LNCAP (cell line): ENCODE measurements at regions not wholly inside any gene's neighbourhood (a gene's known extent, or its start where the extent isn't known, plus 50 kb on each side); places are given as distances from the start of the nearest gene placed in this dataset.

ENCODE experiments used
- TF ChIP-seq, protein P1 (sequence below): fragments of 450-650 bp; IDR thresholded peaks from 2 replicates; pipeline ENCODE4 v1.5.1; 2017; ENCODE audit warnings: mild to moderate bottlenecking

DNA sequence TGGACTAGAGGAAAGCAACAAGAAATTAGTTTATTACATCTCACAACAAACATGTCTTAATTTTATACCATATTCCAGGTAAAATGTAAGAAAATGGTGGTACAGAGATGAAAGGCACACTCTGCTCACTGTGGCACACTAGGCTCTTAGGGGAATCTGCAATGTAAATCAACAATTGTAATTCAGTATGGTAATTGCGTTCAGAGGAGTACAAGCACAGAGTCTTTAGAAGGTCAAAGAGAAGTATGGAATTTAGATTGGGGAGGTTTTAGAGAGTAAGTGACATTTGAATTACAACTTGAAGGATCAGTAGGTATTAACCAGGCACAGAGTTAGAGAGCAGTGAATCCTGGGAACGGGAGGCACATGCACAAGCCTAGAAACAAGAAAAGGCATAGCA is 694.0 kb upstream of the USP15 start:
- TF ChIP-seq, protein P1, sequence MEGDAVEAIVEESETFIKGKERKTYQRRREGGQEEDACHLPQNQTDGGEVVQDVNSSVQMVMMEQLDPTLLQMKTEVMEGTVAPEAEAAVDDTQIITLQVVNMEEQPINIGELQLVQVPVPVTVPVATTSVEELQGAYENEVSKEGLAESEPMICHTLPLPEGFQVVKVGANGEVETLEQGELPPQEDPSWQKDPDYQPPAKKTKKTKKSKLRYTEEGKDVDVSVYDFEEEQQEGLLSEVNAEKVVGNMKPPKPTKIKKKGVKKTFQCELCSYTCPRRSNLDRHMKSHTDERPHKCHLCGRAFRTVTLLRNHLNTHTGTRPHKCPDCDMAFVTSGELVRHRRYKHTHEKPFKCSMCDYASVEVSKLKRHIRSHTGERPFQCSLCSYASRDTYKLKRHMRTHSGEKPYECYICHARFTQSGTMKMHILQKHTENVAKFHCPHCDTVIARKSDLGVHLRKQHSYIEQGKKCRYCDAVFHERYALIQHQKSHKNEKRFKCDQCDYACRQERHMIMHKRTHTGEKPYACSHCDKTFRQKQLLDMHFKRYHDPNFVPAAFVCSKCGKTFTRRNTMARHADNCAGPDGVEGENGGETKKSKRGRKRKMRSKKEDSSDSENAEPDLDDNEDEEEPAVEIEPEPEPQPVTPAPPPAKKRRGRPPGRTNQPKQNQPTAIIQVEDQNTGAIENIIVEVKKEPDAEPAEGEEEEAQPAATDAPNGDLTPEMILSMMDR: no peak

DNA sequence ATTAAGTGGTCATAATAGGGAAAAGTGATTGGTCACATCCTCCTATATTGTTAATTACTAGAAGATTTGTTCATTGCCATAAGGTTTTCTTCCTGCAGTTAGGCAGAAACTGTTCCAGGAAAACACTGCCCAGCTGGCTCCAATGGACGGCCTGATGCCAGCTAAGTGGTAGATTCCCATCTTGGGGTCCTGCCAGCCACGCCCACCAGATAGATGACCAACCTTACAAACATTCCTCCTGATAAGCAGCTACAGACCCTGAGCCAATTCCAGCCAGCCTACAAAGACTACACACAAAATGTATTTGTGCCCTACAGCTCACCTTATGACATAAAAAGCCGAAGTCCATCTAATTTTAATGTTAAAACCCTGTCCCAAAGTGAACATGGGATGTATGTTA is 685.9 kb upstream of the USP15 start:
- TF ChIP-seq, protein P1: no peak

DNA sequence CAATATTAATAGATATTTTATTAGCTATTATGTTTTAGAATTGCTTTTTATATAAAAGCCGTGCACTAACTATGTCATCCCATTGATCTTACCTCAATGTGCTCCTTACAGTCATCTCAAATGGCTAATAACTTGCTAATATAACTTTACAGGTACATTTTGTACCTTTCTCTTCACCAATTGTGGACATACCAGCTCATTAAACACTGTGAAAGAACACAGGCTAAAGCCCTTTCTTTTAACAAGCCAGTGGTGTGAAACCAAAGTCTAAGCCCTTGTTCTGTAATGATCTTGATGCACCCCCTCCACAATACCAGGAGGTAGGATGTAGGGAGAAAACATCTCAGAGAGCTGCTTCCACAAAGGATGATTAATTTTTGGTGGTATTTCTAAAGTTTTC is 675.3 kb upstream of the USP15 start:
- TF ChIP-seq, protein P1: no peak

DNA sequence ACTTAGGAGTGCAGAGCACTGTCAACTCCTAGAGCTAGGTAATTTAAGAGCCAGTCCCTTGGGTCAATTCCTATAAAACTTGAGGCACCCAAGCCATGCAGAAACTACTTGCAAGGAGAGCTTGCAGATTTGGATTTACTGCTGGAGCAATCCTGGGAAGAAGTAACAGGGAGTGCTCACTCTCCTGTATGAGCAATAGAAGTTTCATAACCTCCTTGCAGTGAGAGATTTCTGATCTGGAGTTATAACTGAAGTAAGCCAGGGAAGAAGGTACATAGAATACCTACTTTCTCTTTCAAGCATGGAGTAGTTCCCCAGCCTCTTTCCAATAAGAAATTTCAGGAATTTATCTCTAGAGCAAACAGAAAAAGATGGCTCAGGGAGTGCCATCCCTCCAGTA is 650.1 kb upstream of the USP15 start:
- TF ChIP-seq, protein P1: no peak

DNA sequence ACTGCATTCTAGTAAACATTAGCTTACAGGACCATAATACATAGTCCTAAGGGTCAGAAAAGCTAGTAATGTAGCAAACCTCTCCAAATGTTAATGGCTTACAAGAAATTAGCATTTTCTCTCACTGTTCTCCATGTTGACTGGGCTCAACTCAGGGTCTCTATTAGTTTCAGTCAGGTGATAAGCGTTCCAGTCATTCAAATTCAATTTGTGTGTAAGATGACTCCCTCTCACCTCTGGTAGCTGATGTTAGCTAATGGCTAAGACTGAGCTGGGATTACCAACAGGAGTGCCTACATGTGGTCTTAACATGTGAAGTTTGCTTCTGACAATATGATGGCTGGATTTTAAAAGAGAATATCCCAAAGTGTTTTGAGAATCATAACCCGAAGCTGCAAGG is 630.5 kb upstream of the USP15 start:
- TF ChIP-seq, protein P1: no peak

DNA sequence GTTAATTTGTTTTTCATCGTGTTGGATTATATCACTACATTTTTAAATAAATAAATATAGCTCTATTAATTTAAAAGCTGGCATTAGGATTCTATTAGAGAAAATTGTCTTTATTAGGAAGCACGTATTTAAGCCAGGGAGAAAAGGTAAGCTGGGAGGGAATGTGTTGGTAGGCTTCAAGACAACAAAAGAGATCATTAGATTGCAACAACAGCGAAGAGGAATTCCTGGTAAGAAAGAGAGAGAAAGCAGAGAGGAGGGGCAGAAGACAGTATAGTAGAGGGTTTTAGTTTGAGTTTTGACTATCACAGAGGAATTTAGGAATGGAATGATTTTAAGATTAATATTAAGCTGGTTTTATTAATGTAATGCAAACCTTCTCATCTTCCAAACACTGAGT is 613.6 kb upstream of the USP15 start:
- TF ChIP-seq, protein P1: no peak

DNA sequence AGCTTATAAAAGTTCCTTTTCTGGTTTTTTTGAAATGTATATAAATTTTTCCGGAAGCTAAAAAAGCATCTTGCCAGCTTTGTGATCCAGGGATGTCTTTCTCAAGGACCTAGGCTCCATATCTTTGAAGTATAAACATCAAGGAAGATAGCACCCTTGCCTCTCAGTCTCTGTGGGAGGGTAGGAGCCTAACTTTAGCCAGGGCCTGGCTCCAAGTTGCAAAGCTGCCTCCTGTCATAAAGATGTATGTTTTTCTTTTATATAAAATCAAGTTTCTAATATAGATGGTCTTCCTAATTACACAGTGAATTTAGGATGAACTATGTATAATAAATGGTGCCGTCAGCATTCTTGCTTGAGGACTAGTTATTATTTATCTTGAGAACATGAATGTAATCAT is 612.6 kb upstream of the USP15 start:
- TF ChIP-seq, protein P1: no peak

DNA sequence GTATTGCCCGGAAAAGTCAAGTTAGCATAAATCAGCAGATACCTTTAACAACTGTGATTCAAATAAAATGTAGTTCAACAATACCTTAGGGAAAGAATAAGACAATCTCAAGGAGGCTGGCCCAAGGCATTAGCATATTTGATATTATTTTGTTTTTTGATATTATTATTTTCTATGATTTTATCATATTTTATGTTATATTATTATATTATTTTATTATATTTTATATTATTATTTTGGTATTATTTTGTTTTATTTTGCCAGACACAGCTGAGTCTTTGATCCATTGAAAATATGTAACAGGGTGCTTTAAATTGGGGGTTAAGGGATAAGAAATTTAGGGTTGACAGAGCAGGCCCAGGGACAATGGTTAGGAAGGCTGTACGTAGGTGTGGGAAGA is 607.9 kb upstream of the USP15 start:
- TF ChIP-seq, protein P1: no peak
